A549 (cell line): ENCODE measurements at regions not wholly inside any gene's neighbourhood (a gene's known extent, or its start where the extent isn't known, plus 50 kb on each side); places are given as distances from the start of the nearest gene placed in this dataset.

Experiments used
- ATAC-seq, 2 experiments: fragments of 200-7000 bp in 1 of 2; fragments of >200 bp in 1 of 2; cut with Nextera tagmentation in 1 of 2; cut with Tn5 transposase in 1 of 2; 3 replicates each; pipeline versions ENCODE4 v1.8.0 to v1.9.1; 2018 to 2020; ENCODE audit warnings: mild to moderate bottlenecking in 1 of 2, moderate library complexity in 1 of 2
- CTCF ChIA-PET: fragments of 300-600 bp; sonication (Branson Sonifier 250); formaldehyde crosslinking; extraction: SDS; loops from one replicate; lab custom pipeline; 2021; ENCODE audit warnings: antibody characterized with exemption, inconsistent platforms; lab: Yijun Ruan, JAX
- POLR2A ChIA-PET: fragments of 350-600 bp; formaldehyde crosslinking; extraction: SDS; loops from one replicate; lab custom pipeline; 2021; ENCODE audit warnings: antibody characterized with exemption, inconsistent platforms; lab: Yijun Ruan, JAX
- DNase-seq, 2 experiments: peaks; one replicate each; pipeline versions ENCODE4 v3.0.0 to v3.0.0-alpha.2; 2011 to 2016; ENCODE audit warnings: low read depth in 1 of 2, low spot score in 1 of 2
- FAIRE-seq: peaks from 2 replicates; lab custom pipeline; 2011; peaks lifted over from hg19 to GRCh38; lab: Jason Lieb, UNC
- H3K27ac ChIP-seq, 2 experiments: fragments of >200 bp; sonication (Bioruptor Twin); formaldehyde crosslinking; 3 replicates each; pipeline ENCODE4 v1.5.1; 2016 to 2017
- H3K4me1 ChIP-seq: fragments of >200 bp; sonication (Bioruptor Twin); formaldehyde crosslinking; 3 replicates; pipeline ENCODE4 v1.6.1; 2016
- H3K4me2 ChIP-seq: fragments of >200 bp; sonication (Bioruptor Twin); formaldehyde crosslinking; 3 replicates; pipeline ENCODE4 v1.6.1; 2016
- H3K4me3 ChIP-seq: fragments of >200 bp; sonication (Bioruptor Twin); formaldehyde crosslinking; 3 replicates; pipeline ENCODE4 v1.5.1; 2016
- H3K9me3 ChIP-seq: fragments of >200 bp; sonication (Bioruptor Twin); formaldehyde crosslinking; 3 replicates; pipeline ENCODE4 v1.6.1; 2016
- CBX2 ChIP-seq: fragments of 200-600 bp; sonication (generic); IDR thresholded peaks from 2 replicates; pipeline ENCODE4 v1.6.1; 2016; ENCODE audit warnings: low read depth, mild to moderate bottlenecking, borderline replicate concordance
- CEBPB ChIP-seq, 2 experiments: fragments of >200 bp in 1 of 2; sonication (Bioruptor Twin) in 1 of 2; formaldehyde crosslinking in 1 of 2; IDR thresholded peaks; 2 replicates each; pipeline ENCODE4 v1.6.1; 2012 to 2016
- CHD2 ChIP-seq: fragments of 150-350 bp; IDR thresholded peaks from 2 replicates; pipeline ENCODE4 v1.6.1; 2014; ENCODE audit warnings: low read length; ENCODE audit not compliant: partially characterized antibody
- EHMT2 ChIP-seq: fragments of 200-600 bp; sonication (generic); IDR thresholded peaks from 2 replicates; pipeline ENCODE4 v1.6.1; 2016; ENCODE audit warnings: antibody characterized with exemption, low read depth, mild to moderate bottlenecking, moderate library complexity
- ESRRA ChIP-seq: fragments of 150-350 bp; IDR thresholded peaks from 2 replicates; pipeline ENCODE4 v1.6.1; 2014; ENCODE audit warnings: mild to moderate bottlenecking, low read length, borderline replicate concordance
- FOSB ChIP-seq: fragments of 250-450 bp; sonication (Bioruptor Pico); IDR thresholded peaks from 2 replicates; pipeline ENCODE4 v1.5.0; 2020; ENCODE audit warnings: mild to moderate bottlenecking, moderate library complexity
- FOSL2 ChIP-seq, 2 experiments: fragments of 450-650 bp in 1 of 2; fragments of >200 bp in 1 of 2; sonication (Bioruptor Twin) in 1 of 2; formaldehyde crosslinking; IDR thresholded peaks; 2 replicates each; pipeline versions ENCODE4 v1.5.0 to v1.6.1; 2016 to 2020; ENCODE audit warnings: mild to moderate bottlenecking in 1 of 2, moderate library complexity in 1 of 2
- GATA3 ChIP-seq: IDR thresholded peaks from 2 replicates; pipeline ENCODE4 v1.6.1; 2012; ENCODE audit warnings: borderline replicate concordance
- HDAC2 ChIP-seq: fragments of 200-600 bp; sonication (generic); IDR thresholded peaks from 2 replicates; pipeline ENCODE4 v1.6.1; 2016
- HEYL ChIP-seq: fragments of 250-450 bp; sonication (Bioruptor Pico); IDR thresholded peaks from 2 replicates; pipeline ENCODE4 v1.8.0; 2021; ENCODE audit warnings: mild to moderate bottlenecking, moderate library complexity
- HOXA7 ChIP-seq: fragments of 250-450 bp; sonication (Bioruptor Pico); IDR thresholded peaks from 2 replicates; pipeline ENCODE4 v1.5.0; 2020; ENCODE audit warnings: mild to moderate bottlenecking, moderate library complexity
- HOXB13 ChIP-seq: fragments of 250-450 bp; sonication (Bioruptor Pico); IDR thresholded peaks from 2 replicates; pipeline ENCODE4 v1.5.0; 2020; ENCODE audit warnings: low read depth, mild to moderate bottlenecking, moderate library complexity
- HOXB5 ChIP-seq: fragments of 250-450 bp; sonication (Bioruptor Pico); IDR thresholded peaks from 2 replicates; pipeline ENCODE4 v1.5.0; 2020; ENCODE audit warnings: mild to moderate bottlenecking, moderate library complexity
- MYC ChIP-seq: IDR thresholded peaks from 2 replicates; pipeline ENCODE4 v1.6.1; 2012; ENCODE audit warnings: mild to moderate bottlenecking, inconsistent platforms, low read length, improper control_type of control experiment, borderline replicate concordance
- NFE2L2 ChIP-seq: fragments of 150-350 bp; conservative IDR thresholded peaks from 2 replicates; pipeline ENCODE4 v1.6.1; 2014; ENCODE audit warnings: low read length
- POLR2A ChIP-seq: IDR thresholded peaks from 2 replicates; pipeline ENCODE4 v1.6.1; 2012; ENCODE audit warnings: mild to moderate bottlenecking, low read length
- POLR2AphosphoS2 ChIP-seq: conservative IDR thresholded peaks from 2 replicates; pipeline ENCODE4 v1.6.1; 2012; ENCODE audit warnings: low read length, improper control_type of control experiment, inconsistent platforms
- RNF2 ChIP-seq: fragments of 200-600 bp; sonication (generic); IDR thresholded peaks from 2 replicates; pipeline ENCODE4 v1.6.1; 2016; ENCODE audit warnings: low read depth, mild to moderate bottlenecking, antibody characterized with exemption, moderate library complexity, borderline replicate concordance
- TFCP2L1 ChIP-seq: fragments of 250-450 bp; sonication (Bioruptor Pico); IDR thresholded peaks from 2 replicates; pipeline ENCODE4 v1.5.0; 2021; ENCODE audit warnings: mild to moderate bottlenecking
- TP53 ChIP-seq: fragments of 250-450 bp; sonication (Bioruptor Pico); IDR thresholded peaks from 2 replicates; pipeline ENCODE4 v1.5.0; 2021; ENCODE audit warnings: mild to moderate bottlenecking, moderate library complexity
- ZC3H11A ChIP-seq: fragments of 450-650 bp; IDR thresholded peaks from 2 replicates; pipeline ENCODE4 v1.6.1; 2014; ENCODE audit warnings: antibody characterized with exemption, mild to moderate bottlenecking
- ZFP36 ChIP-seq: fragments of 450-650 bp; IDR thresholded peaks from 2 replicates; pipeline ENCODE4 v1.6.1; 2014; ENCODE audit warnings: borderline replicate concordance; ENCODE audit not compliant: partially characterized antibody
- ZSCAN20 ChIP-seq: fragments of 250-450 bp; sonication (Bioruptor Pico); IDR thresholded peaks from 2 replicates; pipeline ENCODE4 v1.8.0; 2022; ENCODE audit warnings: mild to moderate bottlenecking, moderate library complexity
- WGBS: methylation state at CpG from one replicate; pipeline ENCODE4 v1.1.6; 2017; ENCODE audit errors: missing lambda C conversion rate; 5-methylcytosine and 5-hydroxymethylcytosine counted together
- TF ChIP-seq, protein P1 (sequence below): fragments of 200-600 bp; sonication (generic); IDR thresholded peaks from 2 replicates; pipeline ENCODE4 v1.6.1; 2016; ENCODE audit warnings: antibody characterized with exemption, mild to moderate bottlenecking, moderate library complexity
- TF ChIP-seq, protein P2 (sequence below): fragments of >200 bp; sonication (Bioruptor Twin); formaldehyde crosslinking; IDR thresholded peaks from 3 replicates; pipeline ENCODE4 v1.5.1; 2016
- TF ChIP-seq, protein P3 (sequence below): fragments of 250-450 bp; sonication (Bioruptor Pico); IDR thresholded peaks from 2 replicates; pipeline ENCODE4 v1.5.0; 2021; ENCODE audit warnings: mild to moderate bottlenecking, moderate library complexity, borderline replicate concordance
- TF ChIP-seq, protein P4 (sequence below): fragments of 450-650 bp; IDR thresholded peaks from 2 replicates; pipeline ENCODE4 v1.6.1; 2014; ENCODE audit warnings: antibody characterized with exemption

DNA sequence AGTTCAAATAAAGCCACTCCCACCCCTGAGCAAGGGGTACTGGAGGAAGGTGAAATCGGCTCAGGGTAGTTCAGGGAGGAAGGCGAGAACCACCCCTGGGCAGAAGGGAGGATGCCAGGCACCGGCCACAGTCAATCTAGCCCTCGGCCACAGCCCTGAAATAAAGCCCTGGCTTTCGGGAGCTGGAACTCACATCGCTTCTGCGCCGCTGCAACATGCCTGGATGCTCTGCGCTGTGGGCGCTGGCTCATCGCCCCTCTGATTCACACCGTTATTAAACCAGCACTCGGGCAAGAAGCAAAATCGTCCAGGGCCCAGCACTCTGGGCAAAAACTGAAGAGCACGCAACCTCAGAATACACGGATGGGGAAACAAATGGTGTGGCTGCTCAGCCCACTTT lies 136.9 kb upstream of the RREB1 start:
- H3K27ac ChIP-seq: no peak overlapping the region
- no peak for DNase-seq
- no peak overlapping the region for H3K4me2 ChIP-seq
- ATAC-seq: no peak
- FAIRE-seq: no peak
- H3K9me3 ChIP-seq: no peaks in the 10 kb centered on the region
- H3K4me1 ChIP-seq: peaks cover 3% of the 10 kb centered on the region; the same call in 1 of the 3 replicates
- ChIA-PET CTCF (no interaction called here), POLR2A (no interaction called here)
- no peak for TF ChIP-seq GATA3
- TF ChIP-seq ZC3H11A: no peak
- TF ChIP-seq NFE2L2: no peak
- TF ChIP-seq MYC: no peak
- no peak for TF ChIP-seq ESRRA
- no peak for TF ChIP-seq TP53 (CRISPR knock-in tag)
- TF ChIP-seq ZSCAN20: no peak
- no peak for TF ChIP-seq EHMT2
- TF ChIP-seq FOSB (CRISPR knock-in tag): no peak
- TF ChIP-seq HOXB5 (CRISPR knock-in tag): no peak
- TF ChIP-seq, protein P1, sequence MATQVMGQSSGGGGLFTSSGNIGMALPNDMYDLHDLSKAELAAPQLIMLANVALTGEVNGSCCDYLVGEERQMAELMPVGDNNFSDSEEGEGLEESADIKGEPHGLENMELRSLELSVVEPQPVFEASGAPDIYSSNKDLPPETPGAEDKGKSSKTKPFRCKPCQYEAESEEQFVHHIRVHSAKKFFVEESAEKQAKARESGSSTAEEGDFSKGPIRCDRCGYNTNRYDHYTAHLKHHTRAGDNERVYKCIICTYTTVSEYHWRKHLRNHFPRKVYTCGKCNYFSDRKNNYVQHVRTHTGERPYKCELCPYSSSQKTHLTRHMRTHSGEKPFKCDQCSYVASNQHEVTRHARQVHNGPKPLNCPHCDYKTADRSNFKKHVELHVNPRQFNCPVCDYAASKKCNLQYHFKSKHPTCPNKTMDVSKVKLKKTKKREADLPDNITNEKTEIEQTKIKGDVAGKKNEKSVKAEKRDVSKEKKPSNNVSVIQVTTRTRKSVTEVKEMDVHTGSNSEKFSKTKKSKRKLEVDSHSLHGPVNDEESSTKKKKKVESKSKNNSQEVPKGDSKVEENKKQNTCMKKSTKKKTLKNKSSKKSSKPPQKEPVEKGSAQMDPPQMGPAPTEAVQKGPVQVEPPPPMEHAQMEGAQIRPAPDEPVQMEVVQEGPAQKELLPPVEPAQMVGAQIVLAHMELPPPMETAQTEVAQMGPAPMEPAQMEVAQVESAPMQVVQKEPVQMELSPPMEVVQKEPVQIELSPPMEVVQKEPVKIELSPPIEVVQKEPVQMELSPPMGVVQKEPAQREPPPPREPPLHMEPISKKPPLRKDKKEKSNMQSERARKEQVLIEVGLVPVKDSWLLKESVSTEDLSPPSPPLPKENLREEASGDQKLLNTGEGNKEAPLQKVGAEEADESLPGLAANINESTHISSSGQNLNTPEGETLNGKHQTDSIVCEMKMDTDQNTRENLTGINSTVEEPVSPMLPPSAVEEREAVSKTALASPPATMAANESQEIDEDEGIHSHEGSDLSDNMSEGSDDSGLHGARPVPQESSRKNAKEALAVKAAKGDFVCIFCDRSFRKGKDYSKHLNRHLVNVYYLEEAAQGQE: no peak
- no peak for TF ChIP-seq HOXA7
- TF ChIP-seq, protein P2, sequence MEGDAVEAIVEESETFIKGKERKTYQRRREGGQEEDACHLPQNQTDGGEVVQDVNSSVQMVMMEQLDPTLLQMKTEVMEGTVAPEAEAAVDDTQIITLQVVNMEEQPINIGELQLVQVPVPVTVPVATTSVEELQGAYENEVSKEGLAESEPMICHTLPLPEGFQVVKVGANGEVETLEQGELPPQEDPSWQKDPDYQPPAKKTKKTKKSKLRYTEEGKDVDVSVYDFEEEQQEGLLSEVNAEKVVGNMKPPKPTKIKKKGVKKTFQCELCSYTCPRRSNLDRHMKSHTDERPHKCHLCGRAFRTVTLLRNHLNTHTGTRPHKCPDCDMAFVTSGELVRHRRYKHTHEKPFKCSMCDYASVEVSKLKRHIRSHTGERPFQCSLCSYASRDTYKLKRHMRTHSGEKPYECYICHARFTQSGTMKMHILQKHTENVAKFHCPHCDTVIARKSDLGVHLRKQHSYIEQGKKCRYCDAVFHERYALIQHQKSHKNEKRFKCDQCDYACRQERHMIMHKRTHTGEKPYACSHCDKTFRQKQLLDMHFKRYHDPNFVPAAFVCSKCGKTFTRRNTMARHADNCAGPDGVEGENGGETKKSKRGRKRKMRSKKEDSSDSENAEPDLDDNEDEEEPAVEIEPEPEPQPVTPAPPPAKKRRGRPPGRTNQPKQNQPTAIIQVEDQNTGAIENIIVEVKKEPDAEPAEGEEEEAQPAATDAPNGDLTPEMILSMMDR: no peak
- TF ChIP-seq, protein P3, sequence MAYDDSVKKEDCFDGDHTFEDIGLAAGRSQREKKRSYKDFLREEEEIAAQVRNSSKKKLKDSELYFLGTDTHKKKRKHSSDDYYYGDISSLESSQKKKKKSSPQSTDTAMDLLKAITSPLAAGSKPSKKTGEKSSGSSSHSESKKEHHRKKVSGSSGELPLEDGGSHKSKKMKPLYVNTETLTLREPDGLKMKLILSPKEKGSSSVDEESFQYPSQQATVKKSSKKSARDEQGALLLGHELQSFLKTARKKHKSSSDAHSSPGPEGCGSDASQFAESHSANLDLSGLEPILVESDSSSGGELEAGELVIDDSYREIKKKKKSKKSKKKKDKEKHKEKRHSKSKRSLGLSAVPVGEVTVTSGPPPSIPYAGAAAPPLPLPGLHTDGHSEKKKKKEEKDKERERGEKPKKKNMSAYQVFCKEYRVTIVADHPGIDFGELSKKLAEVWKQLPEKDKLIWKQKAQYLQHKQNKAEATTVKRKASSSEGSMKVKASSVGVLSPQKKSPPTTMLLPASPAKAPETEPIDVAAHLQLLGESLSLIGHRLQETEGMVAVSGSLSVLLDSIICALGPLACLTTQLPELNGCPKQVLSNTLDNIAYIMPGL (CRISPR knock-in tag): no peak
- H3K4me3 ChIP-seq: no peak overlapping the region
- 87% methylated on average over 12 of the region's 16 CpGs for WGBS

DNA sequence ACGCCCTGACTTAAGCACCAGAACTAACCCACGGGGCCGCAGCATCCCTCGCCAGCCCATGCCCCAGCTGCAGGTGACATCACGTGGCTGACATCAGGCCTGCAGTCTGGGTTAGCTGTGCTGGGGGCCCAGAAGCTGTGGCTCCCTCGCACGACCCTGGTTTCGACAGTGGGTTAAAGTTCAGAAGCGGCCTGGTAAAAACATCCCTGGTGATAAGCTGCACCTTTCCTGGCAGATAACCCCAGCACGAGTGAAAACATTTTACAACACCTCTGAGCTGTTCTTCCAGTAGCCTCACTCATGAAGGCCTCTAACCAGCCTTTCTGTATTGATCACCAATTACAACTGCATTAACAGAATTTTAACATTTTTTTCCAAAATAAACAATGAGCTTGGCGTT lies 136.4 kb upstream of the RREB1 start:
- DNase-seq: no peak
- WGBS: 56% methylated on average over 5 of the region's 11 CpGs
- Histone ChIP-seq H3K9me3 (no peaks in the 10 kb centered on the region), H3K4me3 (no peak overlapping the region), H3K27ac (no peak overlapping the region), H3K4me2 (no peak overlapping the region), H3K4me1 (peaks cover 3% of the 10 kb centered on the region; the same call in 1 of the 3 replicates)
- ATAC-seq: no peak
- ChIA-PET POLR2A (no interaction called here), CTCF (interaction anchor here (0.7 kb wide), 1 partner anchor 29 kb away, joined by 4 read pairs; no protein-coding TSS in a partner anchor)
- FAIRE-seq: no peak
- TF ChIP-seq CEBPB (IDR thresholded peaks at IDR 0.05) (no peak), CHD2 (no peak), HDAC2 (no peak), FOSL2 (IDR thresholded peaks at IDR 0.05) (no peak), FOSL2 (CRISPR knock-in tag; IDR thresholded peaks at IDR 0.05) (no peak), ZFP36 (no peak), MYC (no peak), RNF2 (no peak), POLR2AphosphoS2 (no peak), TFCP2L1 (CRISPR knock-in tag) (no peak), HOXB13 (CRISPR knock-in tag) (no peak), HEYL (CRISPR knock-in tag) (no peak), CBX2 (no peak), NFE2L2 (no peak), POLR2A (no peak)
- TF ChIP-seq, protein P1: no peak
- TF ChIP-seq, protein P4, sequence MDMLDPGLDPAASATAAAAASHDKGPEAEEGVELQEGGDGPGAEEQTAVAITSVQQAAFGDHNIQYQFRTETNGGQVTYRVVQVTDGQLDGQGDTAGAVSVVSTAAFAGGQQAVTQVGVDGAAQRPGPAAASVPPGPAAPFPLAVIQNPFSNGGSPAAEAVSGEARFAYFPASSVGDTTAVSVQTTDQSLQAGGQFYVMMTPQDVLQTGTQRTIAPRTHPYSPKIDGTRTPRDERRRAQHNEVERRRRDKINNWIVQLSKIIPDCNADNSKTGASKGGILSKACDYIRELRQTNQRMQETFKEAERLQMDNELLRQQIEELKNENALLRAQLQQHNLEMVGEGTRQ: no peak
